GM19035 (cell line): ENCODE measurements at regions not wholly inside any gene's neighbourhood (a gene's known extent, or its start where the extent isn't known, plus 50 kb on each side); places are given as distances from the start of the nearest gene placed in this dataset.

Source experiments
- ATAC-seq: cut with Tn5 transposase; IDR thresholded peaks from one replicate; pipeline ENCODE4 v1.9.1; 2021; ENCODE audit not compliant: unreplicated experiment

DNA sequence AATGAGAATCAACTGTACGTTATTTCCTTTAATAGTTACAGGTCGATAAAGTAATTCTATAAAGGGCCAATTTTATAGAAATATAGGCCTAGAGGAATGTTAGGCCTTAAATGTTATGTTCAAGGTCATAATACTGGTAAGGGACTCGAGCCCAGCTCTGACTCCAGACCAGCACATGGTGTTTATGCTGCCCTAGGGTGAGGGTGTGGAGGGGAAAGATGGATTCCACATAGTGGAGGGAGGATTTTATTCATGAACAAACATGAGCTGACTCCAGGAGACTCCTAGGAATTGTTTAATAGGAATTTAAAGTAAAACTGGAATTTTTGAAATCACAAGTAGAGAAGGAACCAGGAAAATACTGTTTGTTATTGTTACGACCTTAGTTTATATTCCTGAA lies 139.9 kb downstream of the LACC1 start:
- ATAC-seq: no peak

DNA sequence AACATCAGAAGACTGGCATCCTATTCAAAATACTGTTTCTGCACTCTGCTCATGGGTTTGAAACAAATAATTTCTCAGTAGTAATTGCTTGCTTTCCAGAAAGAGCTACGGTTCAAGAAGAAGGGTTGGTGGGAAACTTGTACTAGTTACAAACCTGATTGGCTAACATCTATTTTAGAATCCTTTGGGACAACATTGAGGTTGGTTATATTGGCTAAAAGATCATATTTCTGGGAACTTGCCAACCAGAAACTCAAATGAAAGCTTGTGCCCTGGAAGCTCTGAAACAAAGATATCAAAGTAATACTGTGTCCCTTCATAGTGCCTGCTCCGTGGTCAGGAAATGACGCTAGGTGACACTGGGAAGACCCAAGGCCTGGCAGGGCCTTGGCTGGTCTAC lies 141.7 kb downstream of the LACC1 start:
- no peak for ATAC-seq

DNA sequence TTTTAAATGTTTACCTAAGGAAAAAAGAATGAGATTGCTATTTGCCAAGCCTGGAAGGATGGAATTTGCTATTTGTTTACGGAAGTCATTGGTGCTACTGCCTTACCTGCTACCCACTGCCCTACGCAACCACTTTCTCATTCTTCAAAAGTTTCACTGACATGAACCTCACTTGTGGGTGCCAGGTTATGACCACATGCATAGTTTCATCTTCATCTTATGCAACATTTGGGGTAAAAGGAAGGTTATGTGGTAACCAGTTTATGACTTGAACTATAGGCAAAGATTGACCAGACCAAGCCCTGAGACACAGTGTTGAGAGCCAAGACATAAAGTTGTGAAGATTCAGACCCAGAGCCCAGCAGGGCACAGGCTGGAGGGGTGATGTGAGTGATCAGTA lies 142.5 kb downstream of the LACC1 start:
- ATAC-seq: no peak

DNA sequence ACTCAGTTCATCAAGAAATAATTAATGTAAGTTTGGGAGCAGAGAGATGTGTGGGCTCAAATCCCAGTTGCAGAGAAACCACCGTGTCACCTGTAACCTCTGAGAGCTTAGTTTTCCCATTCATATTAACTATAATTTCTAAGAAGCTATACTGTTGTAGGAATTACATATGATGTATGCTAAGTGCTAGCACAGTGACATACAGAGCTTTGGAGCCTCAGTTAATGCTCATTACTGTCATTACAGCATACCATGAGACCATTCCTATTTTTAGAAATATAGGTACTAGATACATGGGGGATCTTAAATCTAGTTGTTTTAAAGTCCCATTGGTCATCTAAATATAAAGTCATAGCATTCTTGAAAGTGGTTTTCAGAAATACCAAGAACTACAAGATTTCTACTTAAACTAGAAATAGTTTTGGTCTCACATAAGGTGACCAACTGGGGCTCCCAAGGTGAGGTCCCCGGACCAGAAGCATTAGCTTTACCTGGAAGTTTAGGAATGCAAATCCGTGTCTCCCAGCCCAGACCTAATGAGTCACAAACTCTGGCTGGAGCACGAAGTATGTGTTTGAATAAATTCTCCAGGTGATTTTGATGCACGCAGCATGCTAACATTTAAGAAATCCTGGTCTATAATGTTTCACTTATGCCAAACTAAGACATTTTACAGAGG lies 144.6 kb downstream of the LACC1 start:
- ATAC-seq: no peak

DNA sequence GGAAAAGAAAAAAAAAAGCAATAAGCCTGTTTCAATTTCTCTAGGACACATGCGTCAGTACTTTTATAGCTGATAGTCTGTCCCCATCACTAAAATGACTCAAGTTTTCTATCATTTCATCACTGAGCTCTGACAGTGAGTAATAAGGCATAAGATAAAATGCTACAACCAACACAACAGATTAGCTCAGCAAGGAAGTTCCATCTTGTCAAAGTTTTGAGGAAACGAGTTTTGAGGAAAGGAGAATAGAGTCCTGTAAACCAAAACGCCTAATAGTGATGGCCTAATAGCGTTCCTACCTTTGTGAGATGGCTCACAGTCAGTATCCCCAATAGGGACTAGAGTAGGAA lies 145.1 kb downstream of the LACC1 start:
- no peak for ATAC-seq

DNA sequence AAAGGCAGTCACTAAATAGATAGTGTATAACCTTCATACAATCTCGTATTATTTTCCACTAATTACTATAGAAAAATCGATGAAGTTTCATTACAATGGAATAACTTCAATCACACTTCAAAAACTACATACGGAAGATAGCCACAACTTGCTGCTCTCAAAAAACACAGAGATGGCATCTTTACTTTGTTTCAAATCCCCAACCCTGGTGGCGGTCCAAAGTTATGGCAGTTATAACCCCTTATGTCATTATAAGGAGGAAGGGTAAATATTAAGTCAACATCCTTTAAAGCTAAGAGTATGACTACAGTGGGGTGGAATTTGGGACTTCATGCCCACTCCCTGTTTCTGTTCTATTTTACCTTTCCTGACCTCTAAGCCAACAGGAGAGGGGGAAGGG lies 146.5 kb downstream of the LACC1 start:
- ATAC-seq: no peak

DNA sequence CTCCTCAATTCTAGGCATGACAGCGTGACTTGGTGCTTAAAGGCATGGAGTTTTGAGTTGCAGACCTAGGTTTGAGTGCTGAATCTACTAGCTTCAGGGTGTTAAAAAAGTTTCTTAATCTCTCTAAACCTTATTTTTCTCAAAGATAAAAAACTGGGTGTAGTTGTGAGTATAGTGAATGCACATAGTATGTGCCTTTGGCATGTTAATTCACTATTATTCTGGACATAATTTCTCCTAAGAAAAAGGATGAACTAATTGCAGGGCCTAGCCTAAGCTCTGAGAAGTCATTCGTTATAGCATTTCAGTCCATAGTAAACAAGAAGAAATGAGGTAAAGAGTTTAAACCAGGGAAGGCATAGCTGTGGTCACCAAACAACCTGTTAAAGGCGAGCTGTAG lies 149.0 kb downstream of the LACC1 start:
- ATAC-seq: no peak

DNA sequence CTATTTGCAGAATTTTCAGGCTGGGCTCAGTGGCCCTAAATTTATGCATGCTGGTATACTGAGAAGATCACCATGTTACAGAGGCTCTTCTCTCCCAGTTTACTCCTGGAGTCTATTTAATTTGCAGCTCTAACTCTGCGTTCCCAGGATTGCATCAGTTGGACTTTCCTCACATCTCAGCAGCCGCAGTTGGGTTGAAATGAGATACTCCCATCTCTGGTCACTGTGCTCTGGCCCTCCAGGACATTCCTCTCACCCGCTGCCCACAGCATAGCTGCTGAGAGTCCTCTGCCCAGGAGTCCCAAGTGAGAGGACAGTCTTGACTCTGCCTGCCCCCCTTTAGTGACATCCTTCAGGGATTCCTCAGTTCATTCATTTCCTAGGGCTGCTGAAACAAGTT lies 150.9 kb downstream of the LACC1 start:
- ATAC-seq: no peak

DNA sequence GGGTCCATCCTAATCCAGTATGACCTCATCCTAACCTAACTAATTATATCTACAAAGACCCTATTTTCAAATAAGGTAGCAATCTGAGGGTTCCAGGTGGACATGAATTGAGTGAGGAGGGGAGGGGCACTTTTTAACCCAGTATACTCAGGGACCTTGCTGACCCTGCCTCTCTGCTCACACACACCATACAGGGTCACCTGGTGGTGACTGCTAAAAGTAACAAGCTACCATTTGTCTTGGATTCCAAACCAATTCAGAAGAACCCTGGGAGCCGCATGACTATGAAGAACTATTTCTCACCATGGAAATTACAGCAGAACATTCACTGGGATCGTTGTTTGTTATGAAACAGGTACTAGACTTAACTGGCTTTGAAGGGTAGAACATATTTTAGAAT lies 151.9 kb downstream of the LACC1 start:
- no peak for ATAC-seq

DNA sequence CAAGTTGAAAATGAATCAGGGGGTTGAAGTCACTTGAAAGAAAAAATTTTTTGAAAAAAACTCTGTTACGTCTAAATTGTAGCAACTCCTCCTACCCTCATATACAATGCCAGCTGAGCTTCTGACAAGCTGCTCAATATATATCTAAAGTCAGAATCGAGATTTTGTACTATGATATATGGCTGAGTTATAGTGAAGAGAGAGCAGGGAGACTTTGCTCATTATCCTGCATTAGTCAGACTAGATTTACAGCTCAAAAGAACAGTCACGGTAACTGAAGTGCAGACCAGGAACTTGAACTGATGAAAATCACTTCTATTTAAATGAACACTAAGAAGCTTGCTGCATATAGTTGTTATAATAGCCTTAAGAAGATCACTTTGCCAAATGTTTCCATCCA lies 153.1 kb downstream of the LACC1 start:
- no peak for ATAC-seq

DNA sequence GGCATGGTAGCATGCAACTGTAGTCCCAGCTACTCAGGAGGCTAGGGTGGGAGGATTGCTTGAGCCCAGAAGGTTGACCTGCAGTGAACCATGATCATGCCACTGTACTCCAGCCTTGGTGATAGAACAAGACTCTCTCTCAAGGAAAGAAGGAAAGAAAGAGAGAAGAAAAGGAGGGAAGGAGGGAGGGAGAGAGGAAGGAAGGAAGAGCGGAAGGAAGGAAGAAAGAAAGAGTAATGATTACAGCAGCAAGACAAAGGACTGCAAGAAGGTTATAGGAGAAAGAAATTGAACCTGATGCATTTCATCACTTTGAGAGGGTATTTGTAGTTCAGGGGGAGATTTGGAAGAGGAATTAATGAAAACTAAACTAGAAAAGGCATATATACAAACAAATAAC lies 155.7 kb downstream of the LACC1 start:
- ATAC-seq: no peak

DNA sequence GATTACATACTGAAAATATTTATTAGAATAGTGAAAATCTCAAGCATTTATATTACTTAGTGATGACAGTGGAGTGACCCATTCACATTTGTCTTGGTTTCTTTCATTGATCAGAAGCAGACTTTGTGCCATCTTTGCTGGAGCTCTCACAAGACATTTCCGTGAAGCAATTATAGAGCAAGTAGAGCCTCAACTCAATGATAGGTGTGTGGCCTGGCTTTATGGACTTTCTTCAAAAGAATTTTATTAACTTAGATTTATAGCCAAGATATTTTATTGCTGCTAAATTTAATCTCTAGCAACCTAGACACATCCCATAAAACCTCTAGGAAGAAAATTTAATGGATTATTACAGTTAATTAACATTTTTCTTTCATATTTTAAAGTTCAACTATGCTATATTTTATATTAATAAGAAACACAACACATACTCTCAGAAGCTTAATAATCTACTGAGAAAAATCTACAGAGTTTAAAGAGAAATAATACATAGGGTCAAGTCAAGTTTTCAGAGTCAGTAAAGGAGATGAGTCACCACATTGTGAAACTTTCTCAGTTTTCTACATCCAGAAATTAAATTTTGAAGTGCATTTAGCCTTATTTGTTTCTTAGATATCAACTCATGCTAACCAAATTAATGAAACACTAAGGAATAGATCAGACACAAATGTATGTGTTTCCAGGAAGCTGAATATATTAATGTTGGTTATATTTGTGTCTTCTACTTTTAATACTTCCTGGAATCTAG lies 160.5 kb downstream of the LACC1 start:
- no peak for ATAC-seq

DNA sequence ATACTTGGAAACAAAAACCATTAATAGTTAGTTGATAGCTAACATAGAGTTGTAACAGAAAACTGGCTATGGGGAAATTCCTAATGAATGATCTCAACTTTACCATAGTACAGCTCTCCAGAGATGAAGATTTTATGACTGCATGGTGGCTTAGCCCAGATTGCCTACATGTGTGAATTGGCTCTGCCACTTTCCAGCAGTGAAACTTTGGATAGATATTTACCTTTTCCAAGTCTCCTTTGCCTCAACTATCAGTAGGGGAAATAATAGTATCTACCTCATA lies 161.1 kb downstream of the LACC1 start:
- ATAC-seq: no peak

DNA sequence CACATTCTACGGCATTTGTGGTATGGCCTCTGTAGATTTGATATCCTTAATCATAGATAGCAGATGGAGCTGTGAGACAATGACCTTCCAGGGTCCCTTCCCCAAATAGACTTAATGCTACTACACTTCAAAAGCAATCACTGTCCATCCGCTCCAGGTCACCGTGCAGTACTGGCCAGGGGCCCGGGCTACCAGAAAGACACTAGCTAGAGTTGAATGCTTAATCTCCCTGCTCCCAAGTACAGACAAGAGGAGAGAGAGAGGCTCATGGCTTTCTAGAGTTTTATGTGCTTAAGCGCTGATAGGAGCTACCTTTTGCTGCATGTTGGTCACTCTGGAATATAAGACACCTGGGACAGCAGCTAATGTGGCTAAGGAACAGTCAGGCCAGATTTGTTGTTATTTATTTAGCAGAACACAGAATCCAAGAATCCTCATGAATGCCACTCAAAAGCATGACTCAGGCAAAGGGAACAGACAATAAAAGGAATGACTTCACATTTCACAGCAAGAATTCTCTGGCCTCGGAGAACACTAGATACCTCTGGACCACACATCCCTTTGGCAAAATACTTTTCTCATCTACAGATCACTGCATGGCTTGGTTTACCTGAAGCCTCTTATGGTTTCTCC lies 165.0 kb downstream of the LACC1 start:
- no peak for ATAC-seq

DNA sequence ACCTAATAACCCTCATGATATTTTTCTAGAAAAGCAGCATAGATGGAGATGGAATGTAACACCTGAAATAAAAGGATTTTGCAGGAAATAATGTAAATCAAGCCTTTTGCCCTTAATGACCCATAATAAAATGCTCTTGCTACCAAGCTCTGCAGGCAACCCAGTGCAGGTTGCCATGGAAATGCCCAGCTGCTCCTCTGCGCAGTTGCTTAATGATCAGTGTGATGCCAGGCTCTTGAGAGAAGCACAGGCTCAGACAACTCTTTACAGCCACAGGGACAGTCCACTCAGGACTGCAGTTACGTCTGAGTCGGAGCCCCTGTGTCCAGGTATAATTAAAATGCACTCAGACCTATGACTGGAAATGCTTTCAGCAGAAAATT lies 165.5 kb downstream of the LACC1 start:
- no peak for ATAC-seq

DNA sequence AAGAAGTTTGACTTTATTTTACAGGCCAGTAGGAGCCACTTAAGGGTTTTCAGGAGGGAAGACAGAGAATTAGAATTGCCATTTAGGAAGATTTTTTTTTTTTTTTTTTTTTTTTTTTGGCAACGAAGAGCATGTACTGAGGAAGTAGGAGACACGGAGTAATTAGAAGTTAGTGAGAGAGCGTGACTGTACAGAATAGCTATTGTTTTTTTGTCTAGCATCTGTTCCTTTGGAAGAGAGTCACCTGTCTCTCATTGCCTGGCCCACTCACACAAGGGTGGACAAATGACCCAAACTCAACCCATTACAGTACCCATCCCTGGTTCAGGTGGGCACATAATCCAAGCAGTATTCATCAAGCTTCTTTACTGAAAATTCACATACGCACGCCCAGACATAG lies 166.7 kb downstream of the LACC1 start:
- no peak for ATAC-seq

DNA sequence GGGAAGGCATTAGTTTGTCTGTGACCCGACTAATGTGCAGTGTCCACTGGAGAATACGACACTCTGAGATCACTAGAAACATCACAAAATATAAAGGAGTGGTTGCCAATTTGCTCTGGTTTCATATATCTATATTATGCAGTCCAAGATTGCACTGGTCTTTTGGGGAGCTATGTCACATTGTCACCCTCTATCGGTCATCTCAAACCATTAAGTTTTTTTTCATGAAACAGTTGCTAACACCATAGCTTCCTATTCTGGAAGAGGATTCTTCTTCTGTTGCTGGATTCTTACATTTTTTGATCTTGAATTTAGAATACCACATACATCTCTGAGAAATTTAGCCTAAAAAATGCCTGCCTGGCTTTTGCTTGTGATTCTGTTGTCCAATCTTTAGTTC lies 168.6 kb downstream of the LACC1 start:
- ATAC-seq: no peak

DNA sequence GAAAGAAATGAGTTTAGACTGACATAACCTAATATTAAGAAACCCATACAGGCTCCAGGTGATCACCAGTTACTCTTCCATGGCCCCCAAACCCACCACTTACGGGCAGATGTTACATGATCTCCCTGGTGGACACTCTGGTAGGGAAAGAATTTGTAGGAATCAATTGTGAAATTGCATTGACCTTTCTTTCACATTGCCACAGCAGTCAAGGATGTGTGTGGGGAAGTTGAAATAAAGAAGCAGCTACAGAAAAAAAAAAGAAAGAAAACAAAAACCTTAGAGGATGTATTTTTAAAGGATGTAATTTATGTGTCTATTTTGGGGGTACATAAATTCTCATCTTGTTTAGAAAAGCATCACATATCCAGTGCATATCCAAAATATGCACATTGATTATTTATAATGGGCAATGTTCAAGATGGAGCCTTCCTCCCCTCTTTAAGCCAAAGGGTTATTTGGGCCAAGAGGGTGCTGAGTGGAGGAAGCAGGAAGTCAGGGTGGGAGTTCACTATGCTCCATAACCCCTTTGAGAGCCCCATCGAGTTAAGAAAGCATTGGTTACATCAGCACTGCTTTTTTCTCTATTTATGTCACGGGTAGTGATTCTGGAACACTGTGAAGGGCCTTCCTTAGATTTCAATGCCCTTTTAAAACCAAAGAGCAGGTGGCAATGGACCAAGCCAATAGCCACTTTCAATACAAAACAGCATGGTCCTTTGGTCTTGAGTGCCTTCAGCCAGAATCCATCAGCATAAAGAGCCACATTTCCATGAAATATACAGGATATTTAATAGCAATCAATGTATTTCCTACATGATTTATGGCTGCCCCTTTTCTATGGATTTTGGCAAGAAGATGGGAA lies 169.6 kb downstream of the LACC1 start:
- ATAC-seq: no peak

DNA sequence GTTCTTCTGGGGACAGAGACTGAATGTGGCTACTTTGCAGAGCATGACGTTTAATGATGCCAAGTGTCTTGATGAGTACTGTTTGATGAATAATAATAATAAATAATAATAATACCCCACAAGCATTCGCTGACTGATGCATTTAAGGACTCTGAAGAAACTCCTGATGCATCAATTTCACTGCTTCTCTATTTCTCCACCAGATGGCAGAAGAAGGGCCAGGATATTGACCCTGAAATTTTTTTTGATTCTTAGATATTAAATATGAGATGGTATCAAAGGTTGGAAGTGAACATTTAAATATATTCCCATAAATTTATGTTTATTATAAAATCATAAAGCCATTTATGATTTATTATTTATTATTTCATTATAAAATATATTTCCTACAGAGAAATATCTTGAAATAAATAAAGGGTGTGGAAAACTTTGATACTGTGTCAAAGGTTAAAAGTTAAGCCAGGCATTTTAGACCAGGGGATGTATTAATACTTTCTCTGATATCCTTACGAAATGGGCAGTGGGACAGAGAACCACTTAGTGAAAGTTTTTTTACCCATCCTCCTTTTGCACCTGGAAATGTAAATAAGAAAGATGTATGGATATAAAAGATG lies 170.9 kb downstream of the LACC1 start:
- no peak for ATAC-seq

DNA sequence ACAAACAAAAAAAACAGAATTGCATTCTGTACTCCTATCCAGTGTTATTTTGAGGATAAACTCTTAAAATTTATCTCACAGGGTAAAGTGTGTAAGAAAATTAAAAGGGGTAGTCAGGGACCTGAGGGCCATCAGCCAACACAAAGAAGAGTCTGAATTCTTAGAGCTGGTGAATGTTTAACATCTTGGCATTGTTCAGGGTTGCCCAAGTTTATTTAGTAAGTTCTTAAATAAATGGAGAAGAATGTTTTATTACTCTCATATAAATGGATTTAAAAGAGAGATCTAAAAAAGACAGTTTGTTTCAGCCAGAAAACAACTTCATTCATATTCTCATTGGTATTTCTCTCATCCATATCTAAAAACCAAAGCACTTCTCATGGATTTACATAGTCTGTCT lies 171.7 kb downstream of the LACC1 start:
- ATAC-seq: no peak

DNA sequence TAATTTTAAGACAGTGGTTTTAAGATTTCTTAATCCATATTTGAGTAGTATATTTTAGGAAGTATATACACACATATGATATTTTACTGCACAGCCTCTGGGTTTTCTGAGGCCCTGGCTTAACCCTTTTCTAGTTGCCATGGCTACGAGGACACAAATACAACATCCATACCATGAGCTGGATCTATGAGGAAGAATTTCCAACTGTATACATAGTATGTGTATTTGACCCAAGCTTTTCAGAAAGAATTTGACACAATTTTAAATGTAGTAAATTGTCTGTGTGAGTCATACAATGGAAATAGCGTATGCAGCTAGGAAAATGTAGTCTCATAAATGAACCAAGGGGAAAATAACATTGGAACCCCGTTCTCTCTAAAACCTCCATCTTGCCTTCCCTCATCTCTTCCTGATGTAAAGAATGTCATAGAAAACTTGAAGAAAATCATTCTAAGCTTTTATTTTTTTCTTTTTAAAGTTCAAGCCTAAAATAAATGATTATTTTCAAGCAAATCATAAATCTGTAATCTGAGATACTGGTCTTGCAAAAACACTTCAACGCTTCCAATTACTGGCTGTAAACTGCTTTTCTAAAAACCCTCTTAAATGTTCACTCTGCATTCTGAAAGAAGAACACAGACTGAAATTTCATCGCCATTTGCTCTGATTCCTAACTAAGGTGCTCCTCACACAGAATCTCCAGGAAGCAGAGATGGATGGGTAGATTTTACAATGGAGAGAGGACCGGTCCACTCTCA lies 172.4 kb downstream of the LACC1 start:
- ATAC-seq: no peak
